ENCODE measurements at regions not wholly inside any gene's neighbourhood (a gene's known extent, or its start where the extent isn't known, plus 50 kb on each side); places are given as distances from the start of the nearest gene placed in this dataset.

GRCh38 chr5:92927291-92927778, 653.7 kb downstream of the NR2F1-AS1 start:
- no peak overlapping the region for H3K4me3 ChIP-seq (ENCODE audit: low read depth, low read length)
- H3K36me3 ChIP-seq (ENCODE audit: control insufficient read depth, insufficient read depth, low read length): no peaks in the 10 kb centered on the region
- no peak for ATAC-seq (ENCODE audit: low read depth in 2 of 2)
- H3K9me3 ChIP-seq (ENCODE audit: control insufficient read depth in 2 of 2, low read length in 2 of 2): no peaks in the 10 kb centered on the region
- H3K4me3 Mint-ChIP-seq: no peak overlapping the region
- no peaks in the 10 kb centered on the region for H3K4me1 Mint-ChIP-seq
- DNase-seq: no peak
- H3K27ac ChIP-seq (ENCODE audit: insufficient read depth, low read length, poor library complexity, severe bottlenecking): no peak overlapping the region
- H3K27me3 ChIP-seq (ENCODE audit: control insufficient read depth, insufficient read depth, low read length): no peaks in the 10 kb centered on the region
- H3K27ac Mint-ChIP-seq: no peak overlapping the region
- H3K27me3 Mint-ChIP-seq: no peaks in the 10 kb centered on the region
- peaks cover 0 to 10% (median 0%) of the 10 kb centered on the region in 7 donors for H3K9me3 Mint-ChIP-seq
- H3K36me3 Mint-ChIP-seq: no peaks in the 10 kb centered on the region
- H3K4me1 ChIP-seq (ENCODE audit: control insufficient read depth, insufficient read depth, low read length, poor library complexity, severe bottlenecking): no peaks in the 10 kb centered on the region

GRCh38 chr5:92923885-92924284, 657.1 kb downstream of the NR2F1-AS1 start:
- Mint-ChIP-seq H3K4me1 (no peaks in the 10 kb centered on the region), H3K27ac (no peak overlapping the region), H3K9me3 (peaks cover 0 to 4% (median 0%) of the 10 kb centered on the region in 7 donors), H3K27me3 (no peaks in the 10 kb centered on the region), H3K4me3 (no peak overlapping the region), H3K36me3 (no peaks in the 10 kb centered on the region)
- ATAC-seq (ENCODE audit: low read depth in 2 of 2) (no peak), DNase-seq (no peak)
- no peaks in the 10 kb centered on the region for H3K36me3 ChIP-seq (ENCODE audit: control insufficient read depth, insufficient read depth, low read length)
- H3K9me3 ChIP-seq (ENCODE audit: control insufficient read depth in 2 of 2, low read length in 2 of 2): no peaks in the 10 kb centered on the region
- no peaks in the 10 kb centered on the region for H3K27me3 ChIP-seq (ENCODE audit: control insufficient read depth, insufficient read depth, low read length)
- H3K4me1 ChIP-seq (ENCODE audit: control insufficient read depth, insufficient read depth, low read length, poor library complexity, severe bottlenecking): no peaks in the 10 kb centered on the region
- no peak overlapping the region for H3K4me3 ChIP-seq (ENCODE audit: low read depth, low read length)
- no peak overlapping the region for H3K27ac ChIP-seq (ENCODE audit: insufficient read depth, low read length, poor library complexity, severe bottlenecking)

GRCh38 chr5:92922231-92922967, 658.6 kb downstream of the NR2F1-AS1 start:
- H3K4me3 ChIP-seq (ENCODE audit: low read depth, low read length): no peak overlapping the region
- no peaks in the 10 kb centered on the region for H3K4me1 Mint-ChIP-seq
- H3K36me3 Mint-ChIP-seq: no peaks in the 10 kb centered on the region
- H3K27ac ChIP-seq (ENCODE audit: insufficient read depth, low read length, poor library complexity, severe bottlenecking): no peak overlapping the region
- H3K4me1 ChIP-seq (ENCODE audit: control insufficient read depth, insufficient read depth, low read length, poor library complexity, severe bottlenecking): no peaks in the 10 kb centered on the region
- no peak for DNase-seq
- H3K4me3 Mint-ChIP-seq: no peak overlapping the region
- H3K27ac Mint-ChIP-seq: no peak overlapping the region
- no peaks in the 10 kb centered on the region for H3K27me3 ChIP-seq (ENCODE audit: control insufficient read depth, insufficient read depth, low read length)
- no peak for ATAC-seq (ENCODE audit: low read depth in 2 of 2)
- H3K9me3 Mint-ChIP-seq: peaks cover 0 to 3% (median 0%) of the 10 kb centered on the region in 7 donors
- H3K27me3 Mint-ChIP-seq: no peaks in the 10 kb centered on the region
- H3K9me3 ChIP-seq (ENCODE audit: control insufficient read depth in 2 of 2, low read length in 2 of 2): no peaks in the 10 kb centered on the region
- H3K36me3 ChIP-seq (ENCODE audit: control insufficient read depth, insufficient read depth, low read length): no peaks in the 10 kb centered on the region

- no peaks in the 10 kb centered on the region for H3K4me1 Mint-ChIP-seq
- Histone ChIP-seq H3K27me3 (ENCODE audit: control insufficient read depth, insufficient read depth, low read length) (no peaks in the 10 kb centered on the region), H3K4me3 (ENCODE audit: low read depth, low read length) (no peak overlapping the region), H3K27ac (ENCODE audit: insufficient read depth, low read length, poor library complexity, severe bottlenecking) (no peak overlapping the region), H3K36me3 (ENCODE audit: control insufficient read depth, insufficient read depth, low read length) (no peaks in the 10 kb centered on the region), H3K4me1 (ENCODE audit: control insufficient read depth, insufficient read depth, low read length, poor library complexity, severe bottlenecking) (no peaks in the 10 kb centered on the region), H3K9me3 (ENCODE audit: control insufficient read depth in 2 of 2, low read length in 2 of 2) (no peaks in the 10 kb centered on the region)
- ATAC-seq (ENCODE audit: low read depth in 2 of 2) (no peak), DNase-seq (no peak)
- no peak overlapping the region for H3K27ac Mint-ChIP-seq
- H3K36me3 Mint-ChIP-seq: no peaks in the 10 kb centered on the region
- no peaks in the 10 kb centered on the region for H3K27me3 Mint-ChIP-seq
- peaks cover 0 to 5% (median 2%) of the 10 kb centered on the region in 7 donors for H3K9me3 Mint-ChIP-seq
- no peak overlapping the region for H3K4me3 Mint-ChIP-seq
These were observed 664.0 kb downstream of the NR2F1-AS1 start for GRCh38 chr5:92917044-92917443.

GRCh38 chr5:92916036-92916435, 665.0 kb downstream of the NR2F1-AS1 start:
- Histone ChIP-seq H3K9me3 (ENCODE audit: control insufficient read depth in 2 of 2, low read length in 2 of 2) (no peaks in the 10 kb centered on the region), H3K27me3 (ENCODE audit: control insufficient read depth, insufficient read depth, low read length) (no peaks in the 10 kb centered on the region), H3K36me3 (ENCODE audit: control insufficient read depth, insufficient read depth, low read length) (no peaks in the 10 kb centered on the region), H3K4me1 (ENCODE audit: control insufficient read depth, insufficient read depth, low read length, poor library complexity, severe bottlenecking) (no peaks in the 10 kb centered on the region), H3K27ac (ENCODE audit: insufficient read depth, low read length, poor library complexity, severe bottlenecking) (no peak overlapping the region), H3K4me3 (ENCODE audit: low read depth, low read length) (no peak overlapping the region)
- DNase-seq (no peak), ATAC-seq (ENCODE audit: low read depth in 2 of 2) (no peak)
- Mint-ChIP-seq H3K4me1 (no peaks in the 10 kb centered on the region), H3K4me3 (no peak overlapping the region), H3K36me3 (no peaks in the 10 kb centered on the region), H3K9me3 (peaks cover 0 to 5% (median 2%) of the 10 kb centered on the region in 7 donors), H3K27ac (no peak overlapping the region), H3K27me3 (no peaks in the 10 kb centered on the region)

- Mint-ChIP-seq H3K27me3 (no peaks in the 10 kb centered on the region), H3K27ac (no peak overlapping the region), H3K4me3 (no peak overlapping the region), H3K9me3 (peaks cover 0 to 5% (median 2%) of the 10 kb centered on the region in 7 donors), H3K4me1 (no peaks in the 10 kb centered on the region), H3K36me3 (no peaks in the 10 kb centered on the region)
- Histone ChIP-seq H3K27me3 (ENCODE audit: control insufficient read depth, insufficient read depth, low read length) (no peaks in the 10 kb centered on the region), H3K9me3 (ENCODE audit: control insufficient read depth in 2 of 2, low read length in 2 of 2) (no peaks in the 10 kb centered on the region), H3K27ac (ENCODE audit: insufficient read depth, low read length, poor library complexity, severe bottlenecking) (no peak overlapping the region), H3K4me3 (ENCODE audit: low read depth, low read length) (no peak overlapping the region), H3K4me1 (ENCODE audit: control insufficient read depth, insufficient read depth, low read length, poor library complexity, severe bottlenecking) (no peaks in the 10 kb centered on the region), H3K36me3 (ENCODE audit: control insufficient read depth, insufficient read depth, low read length) (no peaks in the 10 kb centered on the region)
- ATAC-seq (ENCODE audit: low read depth in 2 of 2) (no peak), DNase-seq (no peak)
These were observed 668.7 kb downstream of the NR2F1-AS1 start for GRCh38 chr5:92912283-92912682.

- Mint-ChIP-seq H3K4me3 (no peak overlapping the region), H3K4me1 (no peaks in the 10 kb centered on the region)
These were observed 669.2 kb downstream of the NR2F1-AS1 start for GRCh38 chr5:92911851-92912250.

GRCh38 chr5:92911293-92911692, 669.7 kb downstream of the NR2F1-AS1 start:
- no peaks in the 10 kb centered on the region for H3K9me3 ChIP-seq (ENCODE audit: control insufficient read depth in 2 of 2, low read length in 2 of 2)
- Mint-ChIP-seq H3K4me1 (no peaks in the 10 kb centered on the region), H3K4me3 (no peak overlapping the region), H3K36me3 (no peaks in the 10 kb centered on the region), H3K9me3 (peaks cover 0 to 5% (median 2%) of the 10 kb centered on the region in 7 donors), H3K27ac (no peak overlapping the region), H3K27me3 (no peaks in the 10 kb centered on the region)
- H3K4me3 ChIP-seq (ENCODE audit: low read depth, low read length): no peak overlapping the region
- no peak for ATAC-seq (ENCODE audit: low read depth in 2 of 2)
- DNase-seq: no peak
- H3K27ac ChIP-seq (ENCODE audit: insufficient read depth, low read length, poor library complexity, severe bottlenecking): no peak overlapping the region
- H3K27me3 ChIP-seq (ENCODE audit: control insufficient read depth, insufficient read depth, low read length): no peaks in the 10 kb centered on the region
- no peaks in the 10 kb centered on the region for H3K36me3 ChIP-seq (ENCODE audit: control insufficient read depth, insufficient read depth, low read length)
- no peaks in the 10 kb centered on the region for H3K4me1 ChIP-seq (ENCODE audit: control insufficient read depth, insufficient read depth, low read length, poor library complexity, severe bottlenecking)

More at GRCh38 chr5:92911851-92912250, 669.2 kb downstream of the NR2F1-AS1 start:
- no peak for DNase-seq
- Histone ChIP-seq H3K4me1 (ENCODE audit: control insufficient read depth, insufficient read depth, low read length, poor library complexity, severe bottlenecking) (no peaks in the 10 kb centered on the region), H3K27ac (ENCODE audit: insufficient read depth, low read length, poor library complexity, severe bottlenecking) (no peak overlapping the region), H3K27me3 (ENCODE audit: control insufficient read depth, insufficient read depth, low read length) (no peaks in the 10 kb centered on the region), H3K36me3 (ENCODE audit: control insufficient read depth, insufficient read depth, low read length) (no peaks in the 10 kb centered on the region), H3K4me3 (ENCODE audit: low read depth, low read length) (no peak overlapping the region), H3K9me3 (ENCODE audit: control insufficient read depth in 2 of 2, low read length in 2 of 2) (no peaks in the 10 kb centered on the region)
- Mint-ChIP-seq H3K27ac (no peak overlapping the region), H3K36me3 (no peaks in the 10 kb centered on the region), H3K27me3 (no peaks in the 10 kb centered on the region), H3K9me3 (peaks cover 0 to 5% (median 2%) of the 10 kb centered on the region in 7 donors)
- ATAC-seq (ENCODE audit: low read depth in 2 of 2): no peak

Data from CD4-positive, CD25-positive, alpha-beta regulatory T cell (primary cell).